ENCODE measurements at regions not wholly inside any gene's neighbourhood (a gene's known extent, or its start where the extent isn't known, plus 50 kb on each side); places are given as distances from the start of the nearest gene placed in this dataset.

DNA sequence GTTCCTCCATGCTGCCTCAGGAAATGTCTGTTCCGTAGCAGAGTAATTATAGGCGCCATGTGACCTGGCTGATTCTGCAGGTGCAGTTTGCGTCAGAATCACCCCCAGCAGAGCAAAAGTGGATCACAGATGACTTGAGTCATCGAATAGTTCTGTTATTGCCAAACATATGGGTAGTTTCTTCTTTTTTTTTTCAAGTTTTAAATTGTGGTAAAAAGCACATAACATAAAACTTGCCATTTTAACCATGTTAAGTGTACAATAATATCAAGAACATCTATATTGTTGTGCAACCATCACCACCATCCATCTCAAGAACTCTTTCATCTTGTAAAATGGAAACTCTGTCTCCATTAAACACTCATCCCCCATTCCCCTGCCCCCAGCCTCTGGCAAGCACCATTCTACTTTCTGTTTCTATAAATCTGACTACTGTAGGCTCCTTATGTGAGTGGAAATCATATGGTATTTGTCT, 177.7 kb upstream of the TWIST2 start:
- H3K27me3 ChIP-seq (replicated peaks in 1 of 7): peaks cover 0 to 11% (median 0%) of the 10 kb centered on the region in 7 donors
- no peaks in the 10 kb centered on the region for H3K4me1 ChIP-seq
- H3K27ac ChIP-seq: no peak overlapping the region
- 35 to 72% (median 63%) methylated on average over 4 of the region's 4 CpGs for WGBS, 5 donors
- H3K9me3 ChIP-seq: peaks cover 0 to 10% (median 5%) of the 10 kb centered on the region in 8 donors
- no peaks in the 10 kb centered on the region for H3K36me3 ChIP-seq
- TF ChIP-seq POLR2AphosphoS5 (IDR thresholded peaks at IDR 0.05): no peak
- TF ChIP-seq, protein P1, sequence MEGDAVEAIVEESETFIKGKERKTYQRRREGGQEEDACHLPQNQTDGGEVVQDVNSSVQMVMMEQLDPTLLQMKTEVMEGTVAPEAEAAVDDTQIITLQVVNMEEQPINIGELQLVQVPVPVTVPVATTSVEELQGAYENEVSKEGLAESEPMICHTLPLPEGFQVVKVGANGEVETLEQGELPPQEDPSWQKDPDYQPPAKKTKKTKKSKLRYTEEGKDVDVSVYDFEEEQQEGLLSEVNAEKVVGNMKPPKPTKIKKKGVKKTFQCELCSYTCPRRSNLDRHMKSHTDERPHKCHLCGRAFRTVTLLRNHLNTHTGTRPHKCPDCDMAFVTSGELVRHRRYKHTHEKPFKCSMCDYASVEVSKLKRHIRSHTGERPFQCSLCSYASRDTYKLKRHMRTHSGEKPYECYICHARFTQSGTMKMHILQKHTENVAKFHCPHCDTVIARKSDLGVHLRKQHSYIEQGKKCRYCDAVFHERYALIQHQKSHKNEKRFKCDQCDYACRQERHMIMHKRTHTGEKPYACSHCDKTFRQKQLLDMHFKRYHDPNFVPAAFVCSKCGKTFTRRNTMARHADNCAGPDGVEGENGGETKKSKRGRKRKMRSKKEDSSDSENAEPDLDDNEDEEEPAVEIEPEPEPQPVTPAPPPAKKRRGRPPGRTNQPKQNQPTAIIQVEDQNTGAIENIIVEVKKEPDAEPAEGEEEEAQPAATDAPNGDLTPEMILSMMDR (IDR thresholded peaks at IDR 0.05 in 8 of 11, conservative IDR thresholded peaks at IDR 0.05 in 3 of 11): no peak
- TF ChIP-seq POLR2A (IDR thresholded peaks at IDR 0.05): no peak
- no peak for DNase-seq
- H3K4me3 ChIP-seq: no peak overlapping the region
- intact Hi-C loops (cut with DNase I; ENCODE audit: low total_unique reads): no loop called here

DNA sequence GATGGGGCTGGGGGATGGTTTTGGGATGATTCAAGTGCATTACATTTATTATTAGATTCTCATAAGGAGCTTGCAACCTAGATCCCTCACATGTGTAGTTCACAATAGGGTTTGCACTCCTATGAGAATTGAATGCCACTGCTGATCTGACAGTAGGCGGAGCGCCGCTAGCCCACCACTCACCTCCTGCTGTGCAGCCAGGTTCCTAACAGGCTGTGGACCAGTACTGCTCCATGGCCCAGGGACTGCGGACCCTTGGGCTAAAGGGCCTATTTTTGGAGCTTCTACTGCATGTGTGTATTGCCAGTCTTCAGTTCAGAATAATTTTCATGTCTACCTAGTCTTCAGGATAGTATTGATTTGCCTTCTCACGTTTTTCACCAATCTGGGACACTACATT, 165.3 kb upstream of the TWIST2 start:
- H3K4me1 ChIP-seq: no peaks in the 10 kb centered on the region
- 75 to 92% (median 86%) methylated on average over 5 of the region's 5 CpGs for WGBS, 5 donors
- no peak for TF ChIP-seq POLR2AphosphoS5 (IDR thresholded peaks at IDR 0.05)
- TF ChIP-seq POLR2A (IDR thresholded peaks at IDR 0.05): no peak
- TF ChIP-seq, protein P1 (IDR thresholded peaks at IDR 0.05 in 8 of 11, conservative IDR thresholded peaks at IDR 0.05 in 3 of 11): no peak

DNA sequence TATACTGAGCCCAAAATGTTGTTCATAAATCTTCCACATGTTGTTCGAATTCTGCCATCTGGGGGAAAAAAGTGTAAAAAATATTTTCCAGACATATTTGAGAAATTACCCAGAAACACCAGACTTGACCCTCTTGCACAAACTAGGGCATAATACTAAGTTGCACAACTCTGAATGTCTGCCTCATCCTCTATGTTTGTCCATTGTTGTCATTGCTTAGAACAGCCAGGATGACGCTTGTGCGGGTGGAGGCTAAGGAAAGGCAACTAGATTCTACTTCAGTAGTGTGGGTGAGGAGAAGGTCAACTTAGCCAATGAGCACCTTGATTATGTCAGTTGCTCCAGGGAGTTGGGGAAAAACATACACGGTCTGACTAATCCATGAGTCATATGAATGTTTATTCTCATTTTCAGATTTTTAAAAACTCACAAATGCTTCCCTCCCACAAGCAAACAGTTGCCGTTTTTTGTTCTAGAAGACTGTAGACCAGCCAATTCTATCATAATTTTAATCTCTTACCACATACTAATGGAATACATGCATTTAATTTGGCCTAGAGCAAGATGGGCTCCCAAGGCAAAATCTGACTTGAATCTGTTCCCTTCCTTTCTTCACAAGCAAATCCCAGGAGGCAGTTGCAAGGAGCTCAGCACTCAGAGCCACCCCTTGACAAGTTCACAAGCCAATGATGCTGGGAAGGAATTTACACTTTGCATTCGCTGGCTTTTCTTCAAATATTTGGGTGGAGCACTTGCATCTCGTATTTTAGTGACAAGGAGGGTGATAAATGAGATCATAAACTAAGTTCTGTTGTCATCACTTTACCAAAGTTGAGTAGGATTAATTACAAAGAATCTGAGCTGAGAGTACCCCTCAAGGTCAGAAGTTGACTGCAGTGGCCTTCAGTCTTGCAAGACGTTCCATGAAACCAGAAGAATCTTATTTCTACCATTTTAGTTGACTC, 163.2 kb upstream of the TWIST2 start:
- Histone ChIP-seq H3K36me3 (no peaks in the 10 kb centered on the region), H3K4me3 (no peak overlapping the region), H3K9me3 (no peaks in the 10 kb centered on the region), H3K27ac (no peak overlapping the region), H3K27me3 (replicated peaks in 1 of 7) (peaks cover 0 to 35% (median 4%) of the 10 kb centered on the region in 7 donors), H3K4me1 (no peaks in the 10 kb centered on the region)
- 56 to 83% (median 69%) methylated on average over 8 of the region's 8 CpGs for WGBS, 5 donors
- intact Hi-C loops (cut with DNase I; ENCODE audit: low total_unique reads): no loop called here
- no peak for TF ChIP-seq POLR2A (IDR thresholded peaks at IDR 0.05)
- TF ChIP-seq, protein P1 (IDR thresholded peaks at IDR 0.05 in 8 of 11, conservative IDR thresholded peaks at IDR 0.05 in 3 of 11): no peak
- no peak for DNase-seq

More for the DNA sequence above, 165.3 kb upstream of the TWIST2 start:
- no peaks in the 10 kb centered on the region for H3K36me3 ChIP-seq
- H3K4me3 ChIP-seq: no peak overlapping the region
- peaks cover 0 to 12% (median 7%) of the 10 kb centered on the region in 8 donors for H3K9me3 ChIP-seq
- no peak overlapping the region for H3K27ac ChIP-seq
- no peak for DNase-seq
- peaks cover 0 to 40% (median 4%) of the 10 kb centered on the region in 7 donors for H3K27me3 ChIP-seq (replicated peaks in 1 of 7)
- intact Hi-C loops (cut with DNase I; ENCODE audit: low total_unique reads): no loop called here

DNA sequence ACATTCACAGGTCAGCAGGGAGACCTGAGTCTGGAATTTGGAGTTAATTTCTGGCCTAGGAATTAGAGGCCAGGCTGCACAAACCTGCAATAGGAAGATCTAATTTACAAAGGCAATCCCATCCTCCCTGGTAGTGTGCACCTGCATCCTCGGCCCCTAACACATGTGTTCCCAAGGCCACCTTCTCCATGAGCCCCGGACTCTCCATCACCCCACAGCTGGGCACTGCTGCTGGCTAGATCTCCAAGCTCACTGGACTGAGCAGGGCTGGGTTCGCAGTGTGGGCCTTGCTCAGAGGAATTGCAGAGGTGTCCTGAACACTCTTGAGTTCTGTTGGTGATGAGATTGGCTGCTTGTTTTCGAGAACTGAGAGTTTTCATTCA, 162.6 kb upstream of the TWIST2 start:
- TF ChIP-seq POLR2A (IDR thresholded peaks at IDR 0.05) (no peak), POLR2AphosphoS5 (IDR thresholded peaks at IDR 0.05) (no peak)
- TF ChIP-seq, protein P1 (IDR thresholded peaks at IDR 0.05 in 8 of 11, conservative IDR thresholded peaks at IDR 0.05 in 3 of 11): no peak
- H3K4me1 ChIP-seq: no peaks in the 10 kb centered on the region
- H3K4me3 ChIP-seq: no peak overlapping the region
- intact Hi-C loops (cut with DNase I; ENCODE audit: low total_unique reads): no loop called here
- no peaks in the 10 kb centered on the region for H3K9me3 ChIP-seq
- peaks cover 0 to 41% (median 4%) of the 10 kb centered on the region in 7 donors for H3K27me3 ChIP-seq (replicated peaks in 1 of 7)
- WGBS, 5 donors: 68 to 94% (median 83%) methylated on average over 2 to 4 of the region's 4 CpGs
- no peak overlapping the region for H3K27ac ChIP-seq
- no peak for DNase-seq
- H3K36me3 ChIP-seq: no peaks in the 10 kb centered on the region

Data from spleen (tissue), 11 donors.